Limb (tissue), 2 donors: ENCODE measurements at regions not wholly inside any gene's neighbourhood (a gene's known extent, or its start where the extent isn't known, plus 50 kb on each side); places are given as distances from the start of the nearest gene placed in this dataset.

Experiments
- DNase-seq, 2 donors: peaks; one replicate each; pipeline ENCODE4 v3.0.0-alpha.2; 2016; ENCODE audit errors: extremely low spot score in 2 of 2

DNA sequence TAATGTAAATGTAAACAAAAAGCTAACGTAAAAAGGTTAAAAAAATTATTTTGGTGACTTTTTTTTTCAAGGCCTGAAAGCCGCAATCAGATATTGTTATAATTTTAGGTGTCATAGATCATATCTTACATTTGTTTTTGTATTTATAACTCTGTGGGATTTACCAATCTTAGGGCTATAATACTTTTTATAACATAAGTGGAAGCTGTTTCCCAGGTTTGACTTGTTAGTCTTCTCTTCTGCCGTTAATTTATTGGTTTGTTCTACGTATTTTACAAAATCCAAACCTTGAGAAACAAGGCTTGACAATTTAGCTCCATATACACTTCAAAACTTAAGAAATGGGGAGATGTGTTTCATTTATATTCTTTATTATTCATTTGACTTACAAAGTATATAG is 119.4 kb downstream of the EVX1 start:
- DNase-seq: no peak

DNA sequence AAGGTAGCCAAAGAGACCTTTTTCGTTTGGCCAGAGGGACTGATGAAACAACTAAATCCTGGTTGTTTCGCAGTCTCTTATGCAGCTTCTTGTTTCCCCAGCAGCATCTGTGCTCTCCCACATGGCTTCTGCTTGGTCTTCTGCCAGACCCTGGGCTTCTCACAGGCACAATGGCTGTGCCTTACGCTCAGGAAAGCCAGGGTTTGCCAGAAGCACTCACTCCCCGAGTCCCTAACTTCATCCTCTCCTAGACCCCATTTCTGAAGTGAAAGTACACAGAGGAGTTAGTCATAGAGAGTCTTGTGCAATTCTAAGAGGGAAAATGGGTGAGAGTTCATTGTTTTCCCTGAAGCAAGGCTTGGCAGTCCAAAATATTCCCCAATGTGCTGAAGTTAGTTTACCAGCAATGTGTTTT is 121.7 kb downstream of the EVX1 start:
- DNase-seq: no peak

DNA sequence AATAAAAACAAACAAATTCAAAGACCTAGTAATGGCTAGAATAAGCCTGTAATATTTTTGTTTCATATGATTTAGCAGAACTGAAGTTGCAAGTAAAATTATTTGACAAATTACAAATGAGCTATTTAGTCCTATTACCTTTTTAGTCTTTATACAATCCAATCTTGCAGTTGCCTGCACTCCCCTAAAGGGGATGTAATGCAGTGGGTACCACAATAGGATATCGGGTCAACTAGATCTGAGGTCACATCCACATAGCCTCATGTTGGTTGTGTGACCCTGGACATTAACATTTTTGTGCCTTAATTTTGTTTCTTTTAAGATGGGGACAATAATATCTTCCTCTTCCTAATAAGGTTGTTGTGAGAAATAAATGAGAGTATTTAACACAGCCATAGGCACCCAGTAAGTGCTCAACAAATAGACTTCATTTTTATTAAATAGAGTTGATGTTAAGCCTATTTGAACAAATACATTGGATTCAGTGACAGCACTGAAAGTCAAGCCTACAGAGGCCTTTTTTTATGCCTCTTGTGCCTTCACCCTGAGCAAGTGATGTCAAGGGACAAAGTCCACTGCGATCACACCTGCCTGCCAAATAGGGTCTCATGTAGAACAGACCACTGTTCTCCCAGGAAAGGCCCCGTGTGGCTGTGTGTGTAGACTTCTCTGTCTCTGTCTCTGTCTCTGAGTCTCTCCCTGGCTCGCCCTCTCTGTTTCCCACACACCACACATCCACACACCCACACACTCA is 124.8 kb downstream of the EVX1 start:
- DNase-seq: no peak

GRCh38 chr7:27367933-27368549 is 125.4 kb downstream of the EVX1 start:
- no peak for DNase-seq

GRCh38 chr7:27374958-27375841 is 132.6 kb downstream of the EVX1 start:
- DNase-seq: no peak

DNA sequence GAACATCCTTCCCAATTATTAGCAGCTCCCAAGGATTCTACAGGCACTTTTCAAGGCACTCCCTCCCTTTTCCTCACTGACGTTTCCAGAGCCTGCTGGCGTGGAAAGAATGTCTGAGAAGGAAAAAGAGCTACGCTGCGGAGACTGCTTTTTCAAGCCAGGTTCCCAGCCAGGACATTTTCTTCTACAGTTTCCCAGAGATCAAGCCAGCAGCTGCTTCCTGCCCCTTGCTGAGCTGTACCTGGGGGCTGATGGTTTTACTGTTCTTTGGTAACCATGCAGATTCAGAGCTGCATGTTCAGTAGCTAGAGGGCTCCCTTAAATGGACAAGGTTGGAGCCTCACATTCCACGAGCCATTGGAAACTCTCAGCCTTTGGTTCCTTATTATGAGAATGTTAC is 133.4 kb downstream of the EVX1 start:
- peak in 1 of 2 donors; percentile 40 for DNase-seq

GRCh38 chr7:27377988-27378387 is 135.4 kb downstream of the EVX1 start:
- DNase-seq: no peak

GRCh38 chr7:27382307-27382706 is 139.7 kb downstream of the EVX1 start:
- no peak for DNase-seq

- no peak for DNase-seq
Measured at GRCh38 chr7:27386581-27386980, 144.0 kb downstream of the EVX1 start.

DNA sequence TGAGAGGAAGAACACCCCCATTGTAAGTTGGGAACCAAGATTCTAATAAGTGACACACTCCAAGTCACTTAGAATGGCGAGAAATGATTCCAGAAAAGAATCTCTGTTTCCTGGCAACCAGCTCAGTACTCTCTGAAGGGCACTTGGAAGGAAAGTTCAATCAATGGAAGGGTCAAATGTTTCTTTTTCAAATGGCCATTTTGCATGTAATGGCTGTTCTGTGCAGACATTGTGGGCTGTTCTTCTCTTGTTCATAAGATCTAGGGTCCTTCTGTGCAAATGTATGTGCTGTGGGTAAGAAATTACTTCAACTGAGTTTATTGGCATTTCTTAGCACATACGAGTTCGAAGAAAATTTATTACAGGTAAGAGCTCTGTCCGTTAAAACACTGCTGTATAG is 145.3 kb downstream of the EVX1 start:
- DNase-seq: no peak

- DNase-seq: no peak
Measured at GRCh38 chr7:27388561-27388960, 146.0 kb downstream of the EVX1 start.

GRCh38 chr7:27389496-27389895 is 146.9 kb downstream of the EVX1 start:
- DNase-seq: peak in 1 of 2 donors; percentile 64

- no peak for DNase-seq
Measured at GRCh38 chr7:27392477-27392876, 149.9 kb downstream of the EVX1 start.

DNA sequence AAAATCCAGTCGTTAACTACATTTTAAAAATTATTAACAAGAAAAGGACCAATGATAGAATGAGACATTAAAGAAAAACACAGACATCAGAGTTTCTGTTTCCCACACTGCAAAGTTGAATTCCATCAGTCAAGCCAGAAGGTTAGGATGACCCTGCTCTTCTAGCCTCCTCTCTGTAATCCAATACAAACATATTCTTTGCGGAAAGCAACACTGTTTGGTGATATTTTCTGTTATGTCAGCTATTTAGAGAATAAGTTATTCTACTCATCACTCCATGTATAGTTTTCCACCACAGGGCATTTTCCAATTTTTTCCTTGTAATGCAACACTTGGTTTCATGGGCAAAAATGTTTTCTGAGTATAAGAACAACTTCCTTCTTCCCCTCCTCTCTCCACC is 152.3 kb downstream of the EVX1 start:
- DNase-seq: no peak

- DNase-seq: no peak
Measured at GRCh38 chr7:27395626-27396025, 153.0 kb downstream of the EVX1 start.

GRCh38 chr7:27397503-27397902 is 154.9 kb downstream of the EVX1 start:
- no peak for DNase-seq

- DNase-seq: no peak
Measured at GRCh38 chr7:27398851-27399250, 156.2 kb downstream of the EVX1 start.

- DNase-seq: no peak
Measured at GRCh38 chr7:27399791-27400567, 157.4 kb downstream of the EVX1 start.

DNA sequence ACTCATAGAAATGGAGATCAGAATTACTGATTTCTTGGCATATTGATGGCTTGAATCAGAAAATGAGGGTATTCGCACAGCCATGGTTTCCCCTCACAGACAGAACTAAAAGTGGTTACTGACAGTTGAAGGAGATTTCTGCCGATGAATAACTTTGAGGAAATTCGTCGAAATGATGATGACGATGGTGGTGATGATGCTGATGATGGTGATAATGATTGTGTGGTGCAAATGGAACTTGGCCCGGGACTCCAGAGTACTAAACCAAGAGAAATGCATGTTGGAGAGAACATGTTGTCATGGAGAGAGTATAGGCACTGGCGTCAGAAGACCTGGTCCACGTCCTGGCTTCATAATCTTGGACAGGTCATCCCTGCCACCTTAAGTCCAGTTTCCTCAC is 163.2 kb downstream of the EVX1 start:
- no peak for DNase-seq

DNA sequence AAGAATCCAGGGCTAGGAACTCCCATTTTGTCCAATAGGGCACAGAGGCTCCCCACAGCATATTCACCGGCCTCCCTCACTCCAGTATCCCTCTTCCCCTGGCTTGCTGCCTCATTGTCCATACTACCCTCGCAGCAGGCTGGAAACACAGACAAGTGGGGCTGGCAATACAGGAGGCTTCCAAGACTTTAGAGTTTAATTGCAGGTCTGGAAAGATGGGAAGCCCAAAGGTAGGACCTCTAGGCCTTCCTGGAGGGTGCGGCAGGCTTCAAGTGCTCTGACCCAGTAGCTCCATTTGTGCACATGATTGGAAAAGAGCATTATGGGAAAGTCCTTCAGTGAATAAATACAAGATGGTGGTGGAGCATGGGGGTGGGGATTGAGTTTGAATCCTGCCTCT is 166.7 kb downstream of the EVX1 start:
- no peak for DNase-seq

- no peak for DNase-seq
Measured at GRCh38 chr7:27409776-27410175, 167.2 kb downstream of the EVX1 start.
